ENCODE measurements at regions not wholly inside any gene's neighbourhood (a gene's known extent, or its start where the extent isn't known, plus 50 kb on each side); places are given as distances from the start of the nearest gene placed in this dataset.
A peak's percentile ranks its signal among the peaks of the same experiment; 100 is the strongest.

DNA sequence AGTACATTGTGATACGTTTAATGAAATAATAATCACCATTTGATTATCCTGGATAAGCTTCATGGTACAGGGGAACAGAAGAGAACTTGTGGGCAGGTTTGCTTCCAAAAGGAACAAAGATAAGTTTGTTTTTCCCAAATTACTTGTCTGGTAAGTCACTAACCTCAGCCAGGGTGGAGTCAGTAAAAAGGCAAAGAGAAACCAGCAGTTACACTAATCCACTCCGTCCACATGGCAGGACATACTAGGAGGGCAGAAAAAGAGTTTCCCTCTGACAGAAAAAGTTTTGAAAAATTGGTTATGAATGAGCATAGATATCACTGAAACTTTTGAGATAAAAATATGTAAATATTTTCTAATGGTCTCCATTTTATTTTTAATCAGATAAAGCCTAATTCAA is 285.9 kb downstream of the IL15 start:
- no peak for DNase-seq

GRCh38 chr4:141926406-141926805 is 290.0 kb downstream of the IL15 start:
- DNase-seq = no peak

- no peak for DNase-seq
These were observed 296.1 kb downstream of the IL15 start for GRCh38 chr4:141932490-141932889.

DNA sequence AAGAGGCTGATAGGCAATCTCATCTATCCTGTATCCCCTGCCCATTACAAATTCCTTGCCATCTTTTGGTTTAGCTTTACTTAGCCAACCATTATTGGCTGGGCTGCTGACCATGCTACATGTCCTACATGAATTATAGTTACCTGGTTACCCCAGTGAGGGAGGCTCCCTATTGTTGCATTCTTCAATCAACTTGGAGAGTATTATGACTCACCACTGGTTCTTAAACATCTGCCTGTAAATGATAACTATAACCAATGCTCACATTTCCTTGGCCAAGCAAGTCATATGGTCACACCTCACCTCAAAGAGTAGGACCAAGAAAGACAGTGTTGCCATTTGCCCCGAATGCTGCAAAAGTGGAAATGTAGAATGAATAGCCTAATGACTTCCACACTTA is 297.6 kb downstream of the IL15 start:
- DNase-seq = no peak

DNA sequence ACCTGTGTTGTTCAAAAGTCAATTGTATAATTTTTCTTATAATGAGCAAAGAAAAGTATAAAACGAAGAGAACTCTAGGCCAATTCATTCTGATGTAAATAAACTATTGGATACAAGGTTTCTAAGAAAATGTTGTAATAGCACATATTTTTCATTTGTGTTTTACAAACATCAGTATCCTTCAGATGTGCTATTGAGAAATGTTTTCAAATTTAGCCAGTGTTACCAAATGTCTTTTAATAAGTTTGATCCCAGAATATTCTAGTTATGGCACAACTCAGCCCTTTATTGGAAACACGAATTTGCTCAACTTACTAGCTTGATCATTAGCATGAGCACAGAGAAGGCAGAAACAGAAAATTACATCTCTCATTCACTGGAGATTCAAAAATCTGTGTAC is 319.3 kb downstream of the IL15 start:
- no peak for DNase-seq

GRCh38 chr4:141957416-141957815 is 321.0 kb downstream of the IL15 start:
- DNase-seq = no peak

- no peak for DNase-seq
These were observed 326.1 kb downstream of the IL15 start for GRCh38 chr4:141962486-141962885.

DNA sequence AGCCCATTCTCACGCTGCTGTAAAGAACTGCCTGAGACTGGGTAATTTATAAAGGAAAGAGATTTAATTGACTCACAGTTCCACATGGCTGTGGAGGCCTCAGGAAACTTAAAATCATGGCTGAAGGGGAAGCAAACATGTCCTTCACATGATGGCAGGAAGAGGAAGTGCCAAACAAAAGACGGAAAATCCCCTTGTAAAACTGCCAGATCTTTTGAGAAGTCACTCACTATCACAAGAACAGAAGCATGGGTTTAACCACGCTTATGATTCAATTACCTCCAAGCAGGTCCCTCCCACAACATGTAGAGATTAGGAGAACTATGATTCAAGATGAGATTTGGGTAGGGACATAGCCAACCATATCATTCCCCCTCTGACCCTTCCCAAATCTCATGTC is 335.5 kb downstream of the IL15 start:
- peak; percentile 74 for DNase-seq

DNA sequence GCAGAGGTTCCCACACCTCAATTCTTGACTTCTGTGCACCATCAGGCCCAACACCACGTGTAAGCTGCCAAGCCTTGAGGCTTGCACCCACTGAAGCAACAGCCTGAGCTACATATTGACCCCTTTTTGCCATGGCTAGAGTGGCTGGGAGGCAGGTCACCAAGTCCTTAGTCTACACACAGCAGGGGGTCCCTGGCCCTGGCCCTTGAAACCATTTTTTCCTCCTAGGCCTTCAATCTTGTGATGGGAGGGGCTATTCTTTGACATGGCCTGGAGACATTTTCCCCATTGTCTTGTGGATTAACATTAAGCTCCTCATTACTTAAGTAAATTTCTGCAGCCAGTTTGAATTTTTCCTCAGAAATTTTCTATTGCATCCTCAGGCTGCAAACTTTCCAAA is 336.6 kb downstream of the IL15 start:
- no peak for DNase-seq
